ENCODE measurements at regions not wholly inside any gene's neighbourhood (a gene's known extent, or its start where the extent isn't known, plus 50 kb on each side); places are given as distances from the start of the nearest gene placed in this dataset.

GRCh38 chr5:54653956-54654614, 136.5 kb downstream of the SNX18 start:
- H3K9me3 ChIP-seq: no peaks in the 10 kb centered on the region
- H3K4me1 ChIP-seq: peaks cover 28 to 33% (median 32%) of the 10 kb centered on the region in 4 donors
- no peak for DNase-seq (ENCODE audit: extremely low spot score)
- H3K36me3 ChIP-seq: no peaks in the 10 kb centered on the region
- intact Hi-C loops (cut with DNase I): no loop called here
- no peaks in the 10 kb centered on the region for H3K27me3 ChIP-seq
- no peak for TF ChIP-seq POLR2AphosphoS5 (IDR thresholded peaks at IDR 0.05)
- H3K27ac ChIP-seq (replicated peaks in 1 of 4): no peak overlapping the region
- H3K4me3 ChIP-seq: no peak overlapping the region
- 95% methylated on average over 2 of the region's 2 CpGs for WGBS

DNA sequence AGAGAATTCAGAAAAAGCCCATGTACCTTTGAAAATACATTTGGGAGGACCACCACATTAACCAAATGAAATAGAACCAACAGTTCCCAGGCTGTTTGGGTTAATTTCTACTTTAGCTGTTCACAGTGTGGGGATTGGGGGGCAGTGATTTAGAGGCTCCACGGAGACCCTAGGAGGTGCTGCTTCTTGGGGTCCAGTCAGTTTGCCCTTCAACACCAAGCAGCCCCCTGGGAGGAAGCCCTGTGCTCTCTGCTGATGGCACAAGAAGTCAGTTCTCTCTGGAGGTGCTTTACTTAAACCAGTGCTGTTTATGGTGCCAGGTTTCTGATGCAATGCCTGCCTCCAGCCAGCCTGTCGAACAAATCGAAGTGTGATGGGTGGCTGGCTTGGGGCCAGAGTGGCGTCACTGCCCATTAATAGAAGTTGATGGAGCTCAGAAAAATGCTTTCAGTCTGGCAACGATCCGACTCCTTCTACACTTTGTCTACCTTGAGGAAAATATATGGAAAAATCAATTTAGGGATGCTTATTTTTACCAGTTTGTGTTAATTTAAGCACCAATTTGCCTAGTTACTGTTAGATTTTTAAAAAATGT, 134.0 kb downstream of the SNX18 start:
- H3K27ac ChIP-seq (replicated peaks in 1 of 4): no peak overlapping the region
- intact Hi-C loops (cut with DNase I): no loop called here
- WGBS: 44% methylated on average over 6 of the region's 6 CpGs

GRCh38 chr5:54649041-54649504, 131.5 kb downstream of the SNX18 start:
- Histone ChIP-seq H3K9me3 (no peaks in the 10 kb centered on the region), H3K4me1 (peaks cover 28 to 35% (median 32%) of the 10 kb centered on the region in 4 donors), H3K4me3 (no peak overlapping the region), H3K36me3 (no peaks in the 10 kb centered on the region), H3K27ac (replicated peaks in 1 of 4) (no peak overlapping the region), H3K27me3 (no peaks in the 10 kb centered on the region)
- intact Hi-C loops (cut with DNase I): no loop called here
- DNase-seq (ENCODE audit: extremely low spot score): no peak
- TF ChIP-seq POLR2A (IDR thresholded peaks at IDR 0.05; ENCODE audit: low read depth) (no peak), CTCF (IDR thresholded peaks at IDR 0.05) (no peak), POLR2AphosphoS5 (IDR thresholded peaks at IDR 0.05) (no peak)
- WGBS: 90% methylated on average over 23 of the region's 32 CpGs

More for the DNA sequence above, 134.0 kb downstream of the SNX18 start:
- Histone ChIP-seq H3K4me3 (no peak overlapping the region), H3K9me3 (no peaks in the 10 kb centered on the region), H3K27me3 (no peaks in the 10 kb centered on the region), H3K36me3 (no peaks in the 10 kb centered on the region), H3K4me1 (peaks cover 30 to 35% (median 33%) of the 10 kb centered on the region in 4 donors)
- TF ChIP-seq POLR2A (IDR thresholded peaks at IDR 0.05; ENCODE audit: low read depth): no peak
- no peak for TF ChIP-seq CTCF (IDR thresholded peaks at IDR 0.05)
- peak in 1 of 2 donors; percentile 60 for TF ChIP-seq POLR2AphosphoS5 (IDR thresholded peaks at IDR 0.05)
- DNase-seq (ENCODE audit: extremely low spot score): no peak

DNA sequence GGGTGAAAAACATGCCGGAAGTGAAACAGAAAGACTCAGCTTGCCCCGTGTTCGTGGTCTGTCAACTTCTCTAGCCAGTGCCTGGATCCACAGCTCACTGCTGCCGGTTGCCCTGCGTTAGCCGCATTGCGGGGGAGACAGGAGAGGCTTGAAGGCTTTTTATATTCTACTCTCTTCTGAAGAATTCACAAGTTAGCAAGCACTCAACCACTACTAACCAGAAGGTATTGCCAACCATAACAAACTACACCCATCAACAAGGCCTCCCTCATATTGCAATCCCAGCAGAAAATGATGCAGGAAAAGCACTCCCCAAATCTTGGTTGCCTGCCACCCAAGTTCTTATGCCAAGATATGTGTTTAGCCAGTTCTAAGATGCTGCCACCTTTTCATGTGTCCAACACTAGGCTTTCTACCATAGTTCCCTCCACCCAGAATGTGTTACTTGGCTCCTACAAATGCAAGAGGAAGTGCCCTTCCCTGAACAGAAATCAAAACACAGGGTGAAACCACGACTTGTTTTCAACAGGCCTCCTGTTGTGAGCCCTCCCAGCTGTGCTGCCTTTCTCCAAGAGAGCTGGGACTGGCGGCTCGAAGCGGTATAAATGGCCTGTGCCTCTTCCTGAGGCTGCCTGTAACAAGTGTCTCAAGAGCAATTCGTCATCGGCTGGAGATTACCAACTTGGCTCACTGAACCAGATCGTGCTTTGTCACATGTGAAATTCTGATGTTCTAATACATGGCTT, 129.0 kb downstream of the SNX18 start:
- WGBS: 34% methylated on average over 14 of the region's 14 CpGs
- peak overlapping the region in 3 of 4 donors; percentile 3 to 16 (median 6) for H3K4me3 ChIP-seq

DNA sequence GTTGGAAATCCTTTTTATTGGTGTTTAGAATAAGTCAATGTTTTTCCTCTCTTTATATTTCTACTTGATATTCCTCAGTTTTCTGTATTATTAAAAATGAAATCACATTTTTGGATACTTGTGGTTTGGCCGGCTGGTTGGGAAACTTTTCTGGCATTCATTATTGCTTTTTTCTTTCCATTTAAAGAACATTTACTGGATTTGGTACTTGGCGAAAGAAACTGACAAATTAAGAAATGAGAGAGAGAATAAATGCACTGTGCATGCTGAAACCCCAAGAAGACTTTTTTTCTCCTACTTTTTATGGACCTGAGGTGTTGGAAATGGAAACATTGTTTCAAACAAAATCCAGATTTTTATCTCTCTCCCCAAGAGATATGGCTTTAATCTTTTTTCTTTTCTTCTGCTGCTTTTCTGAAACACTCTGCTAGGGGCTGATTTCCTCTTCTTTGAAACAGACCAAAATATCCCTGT, 128.4 kb downstream of the SNX18 start:
- TF ChIP-seq CTCF (IDR thresholded peaks at IDR 0.05) (no peak), POLR2A (IDR thresholded peaks at IDR 0.05; ENCODE audit: low read depth) (no peak), POLR2AphosphoS5 (IDR thresholded peaks at IDR 0.05) (no peak), EP300 (IDR thresholded peaks at IDR 0.05) (no peak)
- Histone ChIP-seq H3K9me3 (no peaks in the 10 kb centered on the region), H3K27ac (replicated peaks in 1 of 4) (peak overlapping the region; percentile 55 to 75 (median 70)), H3K36me3 (no peaks in the 10 kb centered on the region), H3K4me1 (peaks cover 21 to 29% (median 26%) of the 10 kb centered on the region in 4 donors), H3K27me3 (no peaks in the 10 kb centered on the region), H3K4me3 (peak overlapping the region in 1 of 4 donors; percentile 3)
- intact Hi-C loops (cut with DNase I): no loop called here
- WGBS: 56% methylated on average over 2 of the region's 2 CpGs
- DNase-seq (ENCODE audit: extremely low spot score): no peak

More for the DNA sequence above, 129.0 kb downstream of the SNX18 start:
- no peak for TF ChIP-seq POLR2A (IDR thresholded peaks at IDR 0.05; ENCODE audit: low read depth)
- TF ChIP-seq POLR2AphosphoS5 (IDR thresholded peaks at IDR 0.05): peak; percentile 62 to 65
- DNase-seq (ENCODE audit: extremely low spot score): peak; percentile 94
- no peaks in the 10 kb centered on the region for H3K27me3 ChIP-seq
- peaks cover 26 to 33% (median 31%) of the 10 kb centered on the region in 4 donors for H3K4me1 ChIP-seq
- peak overlapping the region; percentile 55 to 75 (median 70) for H3K27ac ChIP-seq (replicated peaks in 1 of 4)
- intact Hi-C loops (cut with DNase I): no loop called here
- H3K36me3 ChIP-seq: no peaks in the 10 kb centered on the region
- H3K9me3 ChIP-seq: no peaks in the 10 kb centered on the region

Measured in esophagus muscularis mucosa (tissue), 4 donors.